ENCODE measurements at regions not wholly inside any gene's neighbourhood (a gene's known extent, or its start where the extent isn't known, plus 50 kb on each side); places are given as distances from the start of the nearest gene placed in this dataset.

- TF ChIP-seq CTCF (IDR thresholded peaks at IDR 0.05; ENCODE audit: extremely low read depth, insufficient read depth, missing control alignments) = no peak
- in situ Hi-C loops (cut with MboI; ENCODE audit: low pct_unique_long_range_greater_than_20kb, low sequenced_read_pairs, unreplicated experiment) = no loop called here
Measured at GRCh38 chr3:81300324-81300927, 461.0 kb downstream of the GBE1 start.

GRCh38 chr3:81299481-81299880 is 462.0 kb downstream of the GBE1 start:
- no peak for TF ChIP-seq CTCF (IDR thresholded peaks at IDR 0.05; ENCODE audit: extremely low read depth, insufficient read depth, missing control alignments)
- no peak for DNase-seq (ENCODE audit: low spot score)
- in situ Hi-C loops (cut with MboI; ENCODE audit: low pct_unique_long_range_greater_than_20kb, low sequenced_read_pairs, unreplicated experiment) = no loop called here

More at GRCh38 chr3:81300324-81300927, 461.0 kb downstream of the GBE1 start:
- DNase-seq (ENCODE audit: low spot score) = no peak

GRCh38 chr3:81295906-81296577 is 465.4 kb downstream of the GBE1 start:
- TF ChIP-seq CTCF (IDR thresholded peaks at IDR 0.05; ENCODE audit: extremely low read depth, insufficient read depth, missing control alignments) = no peak
- in situ Hi-C loops (cut with MboI; ENCODE audit: low pct_unique_long_range_greater_than_20kb, low sequenced_read_pairs, unreplicated experiment) = no loop called here
- DNase-seq (ENCODE audit: low spot score) = no peak

- in situ Hi-C loops (cut with MboI; ENCODE audit: low pct_unique_long_range_greater_than_20kb, low sequenced_read_pairs, unreplicated experiment) = no loop called here
- no peak for DNase-seq (ENCODE audit: low spot score)
- TF ChIP-seq CTCF (IDR thresholded peaks at IDR 0.05; ENCODE audit: extremely low read depth, insufficient read depth, missing control alignments) = no peak
Measured at GRCh38 chr3:81293156-81293555, 468.3 kb downstream of the GBE1 start.

GRCh38 chr3:81291586-81291985 is 469.9 kb downstream of the GBE1 start:
- in situ Hi-C loops (cut with MboI; ENCODE audit: low pct_unique_long_range_greater_than_20kb, low sequenced_read_pairs, unreplicated experiment) = no loop called here
- no peak for DNase-seq (ENCODE audit: low spot score)
- no peak for TF ChIP-seq CTCF (IDR thresholded peaks at IDR 0.05; ENCODE audit: extremely low read depth, insufficient read depth, missing control alignments)

GRCh38 chr3:81289676-81290075 is 471.8 kb downstream of the GBE1 start:
- DNase-seq (ENCODE audit: low spot score) = no peak
- in situ Hi-C loops (cut with MboI; ENCODE audit: low pct_unique_long_range_greater_than_20kb, low sequenced_read_pairs, unreplicated experiment) = no loop called here
- no peak for TF ChIP-seq CTCF (IDR thresholded peaks at IDR 0.05; ENCODE audit: extremely low read depth, insufficient read depth, missing control alignments)
